Keratinocyte (primary cell): ENCODE measurements at regions not wholly inside any gene's neighbourhood (a gene's known extent, or its start where the extent isn't known, plus 50 kb on each side); places are given as distances from the start of the nearest gene placed in this dataset.

Source experiments
- CTCF ChIP-seq, 3 experiments: IDR thresholded peaks in 1 of 3; conservative IDR thresholded peaks in 1 of 3; optimal IDR thresholded peaks in 1 of 3; 2 replicates in 2 of 3; 3 replicates in 1 of 3; pipeline versions ENCODE3 to v1.5.1; 2011; ENCODE audit warnings: low read length in 3 of 3, mild to moderate bottlenecking in 3 of 3, moderate library complexity in 2 of 3, control low read depth in 1 of 3, inconsistent platforms in 1 of 3; ENCODE audit not compliant: insufficient read depth in 2 of 3; ENCODE audit errors: extremely low read depth in 1 of 3
- EZH2 ChIP-seq: IDR thresholded peaks from one replicate; pipeline ENCODE4 v1.6.1; 2012; ENCODE audit warnings: inconsistent platforms, mild to moderate bottlenecking, low read length, moderate library complexity

- TF ChIP-seq CTCF (optimal IDR thresholded peaks at IDR 0.05 in 1 of 3, IDR thresholded peaks at IDR 0.05 in 1 of 3, conservative IDR thresholded peaks at IDR 0.05 in 1 of 3; ENCODE audit: extremely low read depth in 1 of 3, insufficient read depth in 2 of 3, low read length in 3 of 3) (no peak), EZH2 (no peak)
Measured at GRCh38 chr15:46652266-46652665, 1017.4 kb downstream of the SQOR start.
